ENCODE measurements at regions not wholly inside any gene's neighbourhood (a gene's known extent, or its start where the extent isn't known, plus 50 kb on each side); places are given as distances from the start of the nearest gene placed in this dataset.

DNA sequence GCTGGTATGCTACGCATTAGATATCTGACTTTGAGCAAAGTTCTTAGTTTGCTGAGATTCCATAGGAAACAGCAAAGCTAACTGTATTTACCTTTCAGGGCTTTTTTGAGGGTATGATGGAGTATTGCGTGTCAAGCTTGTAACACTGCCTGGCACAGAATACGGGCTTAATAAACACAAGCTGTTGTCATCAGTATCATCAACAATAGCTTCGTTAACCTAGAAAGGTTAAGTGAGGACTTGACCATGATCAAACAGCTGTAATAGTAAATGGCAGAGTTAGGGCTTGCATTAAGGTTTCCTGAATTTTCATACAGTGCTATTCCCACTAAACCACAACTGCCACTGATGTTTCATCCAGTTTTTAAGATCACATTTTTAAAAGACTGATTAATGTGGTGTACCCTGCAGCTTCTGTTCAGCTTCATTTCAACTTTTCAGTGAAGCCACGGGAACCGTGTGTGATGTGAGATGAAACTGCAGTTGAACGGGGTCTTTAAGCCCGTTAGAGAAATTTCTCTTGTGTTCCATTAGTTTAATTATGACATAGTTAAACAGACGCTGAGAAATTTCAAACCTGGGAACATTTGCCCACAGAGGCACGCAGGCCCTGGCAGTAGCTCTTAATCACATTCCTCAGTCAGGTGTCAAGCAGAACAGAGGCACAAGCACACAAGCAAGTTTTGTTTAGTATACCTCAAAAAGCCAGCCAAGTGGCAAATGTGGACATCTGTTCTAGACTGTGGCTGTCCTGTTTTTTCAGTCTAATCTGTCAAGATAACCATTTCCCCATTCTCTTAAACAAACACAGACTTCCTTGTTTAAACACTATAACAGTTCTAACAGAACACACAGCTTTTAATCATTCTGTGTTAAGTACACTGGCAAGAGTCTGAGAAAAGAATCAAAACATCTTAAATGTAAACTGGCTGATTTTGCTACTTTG, 147.1 kb downstream of the ZNF608 start:
- TF ChIP-seq, protein P1, sequence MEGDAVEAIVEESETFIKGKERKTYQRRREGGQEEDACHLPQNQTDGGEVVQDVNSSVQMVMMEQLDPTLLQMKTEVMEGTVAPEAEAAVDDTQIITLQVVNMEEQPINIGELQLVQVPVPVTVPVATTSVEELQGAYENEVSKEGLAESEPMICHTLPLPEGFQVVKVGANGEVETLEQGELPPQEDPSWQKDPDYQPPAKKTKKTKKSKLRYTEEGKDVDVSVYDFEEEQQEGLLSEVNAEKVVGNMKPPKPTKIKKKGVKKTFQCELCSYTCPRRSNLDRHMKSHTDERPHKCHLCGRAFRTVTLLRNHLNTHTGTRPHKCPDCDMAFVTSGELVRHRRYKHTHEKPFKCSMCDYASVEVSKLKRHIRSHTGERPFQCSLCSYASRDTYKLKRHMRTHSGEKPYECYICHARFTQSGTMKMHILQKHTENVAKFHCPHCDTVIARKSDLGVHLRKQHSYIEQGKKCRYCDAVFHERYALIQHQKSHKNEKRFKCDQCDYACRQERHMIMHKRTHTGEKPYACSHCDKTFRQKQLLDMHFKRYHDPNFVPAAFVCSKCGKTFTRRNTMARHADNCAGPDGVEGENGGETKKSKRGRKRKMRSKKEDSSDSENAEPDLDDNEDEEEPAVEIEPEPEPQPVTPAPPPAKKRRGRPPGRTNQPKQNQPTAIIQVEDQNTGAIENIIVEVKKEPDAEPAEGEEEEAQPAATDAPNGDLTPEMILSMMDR (IDR thresholded peaks at IDR 0.05): no peak
- no peak for TF ChIP-seq POLR2A (IDR thresholded peaks at IDR 0.05)

Measured in right lobe of liver (tissue), 4 donors.